ENCODE measurements at regions not wholly inside any gene's neighbourhood (a gene's known extent, or its start where the extent isn't known, plus 50 kb on each side); places are given as distances from the start of the nearest gene placed in this dataset.
A peak's percentile ranks its signal among the peaks of the same experiment; 100 is the strongest.

DNA sequence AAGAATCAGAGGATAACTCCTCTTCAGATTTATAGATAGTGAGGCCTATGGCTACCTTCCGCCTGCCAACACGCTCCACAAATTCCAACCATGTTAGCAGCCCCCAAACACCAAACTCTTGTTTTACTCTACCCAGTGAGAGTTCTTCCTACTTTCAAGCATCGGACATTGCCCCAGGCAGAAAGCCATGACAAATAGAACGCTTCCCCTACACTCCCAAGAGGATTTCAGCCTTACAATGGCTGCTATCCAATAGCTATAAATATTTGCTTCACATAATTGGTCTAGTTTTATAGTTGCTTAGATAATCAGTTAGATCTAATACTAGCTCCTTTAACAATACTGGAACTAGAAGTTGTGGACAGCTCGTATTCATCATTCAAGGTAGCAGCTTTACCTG lies 503.4 kb upstream of the VRK2 start:
- Histone ChIP-seq H3K27me3 (replicated peaks; ENCODE audit: control insufficient read depth, insufficient read depth, low read length) (no peaks in the 10 kb centered on the region), H3K4me3 (replicated peaks; ENCODE audit: low read depth, low read length) (no peak overlapping the region), H3K36me3 (ENCODE audit: control insufficient read depth, insufficient read depth, low read length) (no peaks in the 10 kb centered on the region)
- TF ChIP-seq, protein P1, sequence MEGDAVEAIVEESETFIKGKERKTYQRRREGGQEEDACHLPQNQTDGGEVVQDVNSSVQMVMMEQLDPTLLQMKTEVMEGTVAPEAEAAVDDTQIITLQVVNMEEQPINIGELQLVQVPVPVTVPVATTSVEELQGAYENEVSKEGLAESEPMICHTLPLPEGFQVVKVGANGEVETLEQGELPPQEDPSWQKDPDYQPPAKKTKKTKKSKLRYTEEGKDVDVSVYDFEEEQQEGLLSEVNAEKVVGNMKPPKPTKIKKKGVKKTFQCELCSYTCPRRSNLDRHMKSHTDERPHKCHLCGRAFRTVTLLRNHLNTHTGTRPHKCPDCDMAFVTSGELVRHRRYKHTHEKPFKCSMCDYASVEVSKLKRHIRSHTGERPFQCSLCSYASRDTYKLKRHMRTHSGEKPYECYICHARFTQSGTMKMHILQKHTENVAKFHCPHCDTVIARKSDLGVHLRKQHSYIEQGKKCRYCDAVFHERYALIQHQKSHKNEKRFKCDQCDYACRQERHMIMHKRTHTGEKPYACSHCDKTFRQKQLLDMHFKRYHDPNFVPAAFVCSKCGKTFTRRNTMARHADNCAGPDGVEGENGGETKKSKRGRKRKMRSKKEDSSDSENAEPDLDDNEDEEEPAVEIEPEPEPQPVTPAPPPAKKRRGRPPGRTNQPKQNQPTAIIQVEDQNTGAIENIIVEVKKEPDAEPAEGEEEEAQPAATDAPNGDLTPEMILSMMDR (IDR thresholded peaks at IDR 0.05; ENCODE audit: insufficient read depth, low read length, poor library complexity, severe bottlenecking): no peak
- DNase-seq (ENCODE audit: extremely low read depth, insufficient read length): no peak

DNA sequence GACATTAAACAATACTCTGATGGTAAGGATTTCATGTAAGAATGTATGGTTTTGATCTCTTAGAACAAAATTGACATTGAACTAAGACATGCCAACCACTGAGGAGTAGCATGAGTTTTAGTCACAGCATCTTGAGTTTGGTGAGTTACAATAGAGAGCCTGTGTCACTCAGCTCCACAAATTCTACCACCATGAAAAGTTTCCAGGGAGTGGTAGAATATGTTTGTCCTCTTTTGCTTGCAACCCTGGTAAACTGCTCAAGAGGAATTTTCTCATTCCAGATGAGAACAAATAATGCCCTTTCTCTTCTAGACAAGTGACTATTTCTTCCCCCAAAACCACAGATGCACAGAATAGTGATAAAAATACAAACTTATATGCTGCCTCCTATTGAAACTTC lies 502.0 kb upstream of the VRK2 start:
- no peaks in the 10 kb centered on the region for H3K36me3 ChIP-seq (ENCODE audit: control insufficient read depth, insufficient read depth, low read length)
- no peak for DNase-seq (ENCODE audit: extremely low read depth, insufficient read length)
- no peak overlapping the region for H3K4me3 ChIP-seq (replicated peaks; ENCODE audit: low read depth, low read length)
- H3K27me3 ChIP-seq (replicated peaks; ENCODE audit: control insufficient read depth, insufficient read depth, low read length): no peaks in the 10 kb centered on the region
- TF ChIP-seq, protein P1 (IDR thresholded peaks at IDR 0.05; ENCODE audit: insufficient read depth, low read length, poor library complexity, severe bottlenecking): no peak

DNA sequence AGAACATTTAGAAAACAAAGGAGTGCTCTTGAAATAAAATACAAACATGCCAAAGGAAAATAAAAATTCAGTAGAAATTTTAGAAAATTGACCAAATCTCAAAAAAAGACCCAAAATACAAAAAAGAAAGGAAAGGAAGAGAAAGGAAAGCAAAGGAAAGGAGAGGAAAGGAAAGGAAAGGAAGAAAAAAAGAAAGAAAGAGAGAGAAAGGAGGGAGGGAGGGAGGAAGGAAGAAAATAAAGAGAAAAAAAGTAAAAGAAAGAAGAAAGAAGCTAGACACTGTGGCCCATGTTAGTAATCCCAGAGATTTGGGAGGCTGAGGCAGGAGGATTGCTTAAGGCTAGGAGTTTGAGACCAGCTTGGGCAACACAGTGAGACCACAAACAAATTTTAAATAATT lies 500.1 kb upstream of the VRK2 start:
- no peaks in the 10 kb centered on the region for H3K27me3 ChIP-seq (replicated peaks; ENCODE audit: control insufficient read depth, insufficient read depth, low read length)
- TF ChIP-seq, protein P1 (IDR thresholded peaks at IDR 0.05; ENCODE audit: insufficient read depth, low read length, poor library complexity, severe bottlenecking): no peak

DNA sequence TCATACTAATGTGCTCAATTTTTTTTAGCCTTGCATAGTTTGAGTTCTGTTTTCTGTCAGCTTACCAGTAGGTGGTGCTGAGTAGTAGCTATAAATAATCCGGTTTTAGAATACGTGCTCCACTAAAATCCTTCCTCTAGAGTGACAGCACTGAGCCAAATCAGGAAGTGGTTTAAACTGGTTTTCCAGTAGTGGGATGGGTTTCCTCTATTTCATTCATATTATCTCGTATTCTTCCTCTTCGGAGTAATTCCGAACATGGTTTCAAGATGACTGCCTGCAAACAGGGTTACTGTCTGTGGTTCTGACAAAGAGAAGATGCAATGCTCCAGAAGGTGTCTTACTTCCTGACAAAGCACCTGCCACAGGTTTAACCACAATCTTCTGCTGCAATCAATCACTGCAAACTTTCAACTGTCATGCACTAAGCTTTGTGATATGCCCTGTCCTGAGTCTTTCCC lies 496.9 kb upstream of the VRK2 start:
- H3K36me3 ChIP-seq (ENCODE audit: control insufficient read depth, insufficient read depth, low read length): no peaks in the 10 kb centered on the region
- no peak overlapping the region for H3K4me3 ChIP-seq (replicated peaks; ENCODE audit: low read depth, low read length)
- TF ChIP-seq, protein P1 (IDR thresholded peaks at IDR 0.05; ENCODE audit: insufficient read depth, low read length, poor library complexity, severe bottlenecking): peak; percentile 66
- DNase-seq (ENCODE audit: extremely low read depth, insufficient read length): peak; percentile 25
- no peaks in the 10 kb centered on the region for H3K27me3 ChIP-seq (replicated peaks; ENCODE audit: control insufficient read depth, insufficient read depth, low read length)

More for the DNA sequence above, 500.1 kb upstream of the VRK2 start:
- H3K4me3 ChIP-seq (replicated peaks; ENCODE audit: low read depth, low read length): no peak overlapping the region
- H3K36me3 ChIP-seq (ENCODE audit: control insufficient read depth, insufficient read depth, low read length): no peaks in the 10 kb centered on the region
- no peak for DNase-seq (ENCODE audit: extremely low read depth, insufficient read length)

DNA sequence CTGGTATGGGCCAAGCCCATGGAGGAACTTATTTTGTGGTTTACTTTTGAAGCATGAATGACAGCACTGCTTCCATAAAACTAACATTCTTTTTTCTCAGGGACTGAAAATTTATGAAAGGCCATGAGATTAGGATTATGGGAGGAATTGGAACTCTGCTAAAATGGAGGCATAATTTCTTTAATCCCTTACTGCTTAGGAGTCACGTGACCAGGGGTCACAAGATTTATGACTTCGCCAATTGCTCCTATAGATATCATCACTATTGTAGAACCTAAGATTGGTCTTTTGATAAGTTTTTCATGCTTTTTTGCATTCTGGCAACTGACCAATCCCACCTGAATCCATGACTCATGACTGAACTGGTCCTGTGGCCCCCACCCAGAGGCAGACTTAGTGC lies 495.7 kb upstream of the VRK2 start:
- H3K4me3 ChIP-seq (replicated peaks; ENCODE audit: low read depth, low read length): no peak overlapping the region
- DNase-seq (ENCODE audit: extremely low read depth, insufficient read length): no peak
- TF ChIP-seq, protein P1 (IDR thresholded peaks at IDR 0.05; ENCODE audit: insufficient read depth, low read length, poor library complexity, severe bottlenecking): no peak
- H3K36me3 ChIP-seq (ENCODE audit: control insufficient read depth, insufficient read depth, low read length): no peaks in the 10 kb centered on the region
- no peaks in the 10 kb centered on the region for H3K27me3 ChIP-seq (replicated peaks; ENCODE audit: control insufficient read depth, insufficient read depth, low read length)

DNA sequence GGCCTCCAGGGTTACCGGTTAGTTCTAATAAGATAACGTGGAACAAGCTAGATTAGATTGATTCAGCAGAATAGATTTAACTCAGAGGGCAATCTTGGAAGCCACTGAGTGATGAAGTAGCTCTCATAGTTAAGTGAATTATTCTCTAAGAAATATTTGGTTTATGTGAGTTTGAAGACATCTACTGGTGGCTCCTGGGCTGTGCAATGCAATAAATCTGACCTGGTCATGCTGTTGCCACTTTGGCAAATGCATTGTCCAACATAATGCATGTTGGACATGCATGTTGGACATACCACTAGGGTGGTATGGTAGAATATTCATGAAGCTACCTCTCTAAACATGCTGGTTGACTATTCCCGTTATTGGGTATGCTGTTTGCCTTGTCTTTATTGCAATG lies 493.7 kb upstream of the VRK2 start:
- TF ChIP-seq, protein P1 (IDR thresholded peaks at IDR 0.05; ENCODE audit: insufficient read depth, low read length, poor library complexity, severe bottlenecking): peak; percentile 23
- H3K27me3 ChIP-seq (replicated peaks; ENCODE audit: control insufficient read depth, insufficient read depth, low read length): no peaks in the 10 kb centered on the region
- no peak overlapping the region for H3K4me3 ChIP-seq (replicated peaks; ENCODE audit: low read depth, low read length)
- no peaks in the 10 kb centered on the region for H3K36me3 ChIP-seq (ENCODE audit: control insufficient read depth, insufficient read depth, low read length)
- DNase-seq (ENCODE audit: extremely low read depth, insufficient read length): no peak
